HL-60 (cell line): ENCODE measurements at regions not wholly inside any gene's neighbourhood (a gene's known extent, or its start where the extent isn't known, plus 50 kb on each side); places are given as distances from the start of the nearest gene placed in this dataset.

Experiments used
- DNase-seq, 2 experiments: peaks; one replicate each; pipeline ENCODE4 v3.0.0-alpha.2; 2010 to 2020; ENCODE audit warnings: low read depth in 1 of 2, low spot score in 1 of 2
- H3K27ac ChIP-seq: fragments of 250-450 bp; sonication (Bioruptor Pico); replicated peaks from 2 replicates; pipeline ENCODE4 v1.5.1; 2020; ENCODE audit warnings: mild to moderate bottlenecking, moderate library complexity
- H3K27me3 ChIP-seq: fragments of 250-450 bp; sonication (Bioruptor Pico); 2 replicates; pipeline ENCODE4 v1.5.1; 2021; ENCODE audit warnings: mild to moderate bottlenecking, moderate library complexity; ENCODE audit not compliant: insufficient read depth, poor library complexity, severe bottlenecking
- H3K4me3 ChIP-seq: replicated peaks from 2 replicates; pipeline ENCODE4 v1.5.1; 2011; ENCODE audit warnings: mild to moderate bottlenecking, control low read depth, low read length; ENCODE audit not compliant: insufficient read depth
- CTCF ChIP-seq: IDR thresholded peaks from one replicate; pipeline ENCODE4 v1.5.1; 2011; ENCODE audit warnings: low read length, control low read depth, inconsistent platforms; ENCODE audit not compliant: insufficient read depth
- GABPA ChIP-seq: IDR thresholded peaks from 2 replicates; pipeline ENCODE4 v1.6.1; 2012; ENCODE audit warnings: low read depth
- POLR2AphosphoS5 ChIP-seq: IDR thresholded peaks from 2 replicates; pipeline ENCODE4 v1.6.1; 2012; ENCODE audit warnings: low read depth
- REST ChIP-seq: IDR thresholded peaks from 2 replicates; pipeline ENCODE4 v1.6.1; 2012; ENCODE audit warnings: low read depth; ENCODE audit not compliant: insufficient replicate concordance
- SPI1 ChIP-seq: IDR thresholded peaks from 2 replicates; pipeline ENCODE4 v1.6.1; 2012; ENCODE audit warnings: low read depth, mild to moderate bottlenecking, borderline replicate concordance

GRCh38 chr18:62458868-62459716, 63.7 kb upstream of the ZCCHC2 start:
- no peak overlapping the region for H3K27ac ChIP-seq
- no peak for DNase-seq
- H3K27me3 ChIP-seq, result no peaks in the 10 kb centered on the region
- no peak overlapping the region for H3K4me3 ChIP-seq
- TF ChIP-seq SPI1 (no peak), GABPA (no peak), POLR2AphosphoS5 (no peak), REST (no peak), CTCF (no peak)

- DNase-seq, result peak; percentile 50 to 72
- Histone ChIP-seq H3K27ac (peak overlapping the region; percentile 19), H3K27me3 (no peaks in the 10 kb centered on the region), H3K4me3 (no peak overlapping the region)
- TF ChIP-seq SPI1 (no peak), CTCF (no peak), GABPA (no peak), REST (no peak), POLR2AphosphoS5 (no peak)
Observed at GRCh38 chr18:62460851-62461300, 61.9 kb upstream of the ZCCHC2 start.

DNA sequence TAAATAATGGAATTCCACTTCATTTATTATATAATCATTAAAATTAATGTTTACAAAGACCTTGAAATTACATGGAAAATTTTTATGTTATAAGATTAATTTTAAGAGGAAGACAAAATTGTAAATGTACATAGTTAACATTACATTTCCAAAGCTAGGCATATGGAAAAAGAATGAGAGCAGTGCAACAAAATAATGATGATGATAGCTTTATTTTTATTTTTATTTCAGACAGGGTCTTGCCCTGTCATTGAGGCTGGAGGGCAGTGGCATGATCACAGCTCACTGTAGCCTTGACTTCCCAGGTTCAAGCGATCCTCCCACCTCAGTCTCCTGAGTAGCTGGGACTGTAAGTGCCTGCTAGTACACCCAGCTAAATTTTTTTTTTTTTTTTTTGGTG, 61.2 kb upstream of the ZCCHC2 start:
- Histone ChIP-seq H3K27me3 (no peaks in the 10 kb centered on the region), H3K4me3 (no peak overlapping the region), H3K27ac (no peak overlapping the region)
- TF ChIP-seq POLR2AphosphoS5, result no peak
- TF ChIP-seq CTCF, result no peak
- TF ChIP-seq REST, result no peak
- TF ChIP-seq SPI1, result no peak
- TF ChIP-seq GABPA, result no peak
- no peak for DNase-seq
